HPDE6-E6E7 (cell line): ENCODE measurements at regions not wholly inside any gene's neighbourhood (a gene's known extent, or its start where the extent isn't known, plus 50 kb on each side); places are given as distances from the start of the nearest gene placed in this dataset.

Experiments used
- DNase-seq: peaks from one replicate; pipeline ENCODE4 v3.0.0; 2011; ENCODE audit warnings: missing footprints; ENCODE audit errors: extremely low spot score

DNA sequence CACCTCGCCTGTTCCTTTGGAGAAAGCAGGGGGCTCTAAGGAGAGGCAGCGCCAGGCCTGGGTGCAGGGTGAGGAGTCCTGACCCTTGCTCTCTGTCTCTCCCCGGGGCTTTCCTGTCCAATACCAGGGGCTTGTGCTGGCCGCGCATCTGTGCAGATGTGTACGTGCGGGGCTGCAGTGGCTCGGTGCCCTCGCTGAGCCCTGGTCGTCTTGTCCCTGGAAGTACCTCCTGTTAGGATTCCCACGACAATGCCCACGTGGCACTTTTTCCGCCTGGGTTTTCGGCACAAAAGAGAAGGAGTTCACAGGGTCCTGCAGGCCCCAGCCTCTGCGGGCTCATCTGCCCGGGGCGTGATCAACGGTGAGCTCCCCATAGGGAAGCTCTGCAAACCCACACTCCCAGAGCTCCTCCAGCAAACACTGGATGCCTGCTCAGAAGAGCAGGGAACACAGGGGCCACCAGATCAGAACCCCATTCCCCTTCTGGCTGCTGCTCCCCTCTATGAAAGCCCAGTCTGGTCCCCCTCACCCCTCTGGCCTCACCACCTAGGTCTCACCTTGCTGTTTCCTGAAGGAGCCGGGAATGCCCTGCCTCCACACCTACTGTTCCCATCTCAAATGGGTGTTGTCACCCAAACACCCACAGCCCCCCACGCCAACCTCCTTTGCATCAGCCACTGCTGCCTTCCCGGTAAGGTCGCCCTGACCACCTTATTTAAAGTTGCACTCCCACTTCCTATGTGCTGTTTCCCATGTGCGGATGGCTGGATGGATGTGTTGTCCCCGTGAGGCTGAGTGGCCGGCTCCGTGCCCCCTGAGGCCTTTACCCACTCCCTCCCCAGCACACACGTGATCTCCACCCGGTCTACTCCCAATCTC, 62.6 kb upstream of the PRR20G start:
- no peak for DNase-seq

DNA sequence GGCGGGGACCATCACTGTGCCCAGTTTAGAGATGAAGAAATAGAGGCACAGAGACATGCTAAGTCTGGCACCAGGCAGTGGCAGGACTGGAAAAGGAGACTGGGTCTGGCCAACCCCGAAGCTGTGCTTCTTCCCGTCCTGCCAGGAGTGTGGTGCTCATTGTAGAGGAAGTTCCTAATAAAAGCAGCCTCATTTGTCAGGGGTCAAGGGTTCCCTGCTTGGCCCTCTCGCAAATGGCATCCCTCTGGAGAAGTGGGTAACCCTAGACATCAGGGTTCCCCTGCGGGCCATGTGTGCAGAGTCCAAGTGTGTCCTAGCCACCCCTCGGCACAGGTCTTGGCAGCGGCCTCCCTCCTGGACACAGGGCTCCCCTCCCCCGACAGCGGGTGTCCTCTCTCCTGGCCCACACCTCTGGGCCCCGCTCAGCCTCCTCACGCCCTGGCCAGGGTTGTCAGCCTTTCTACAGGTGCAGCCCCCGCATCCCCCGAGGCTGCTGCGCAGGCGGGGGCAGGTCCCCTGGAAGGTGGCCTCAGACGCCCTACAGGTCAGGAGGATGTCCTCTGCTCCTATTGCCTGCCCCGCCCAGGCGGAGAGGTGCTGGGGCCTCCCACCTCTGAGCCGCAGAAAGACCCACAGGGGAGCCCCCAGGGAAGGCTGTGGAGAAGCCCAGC, 61.8 kb upstream of the PRR20G start:
- DNase-seq: no peak

DNA sequence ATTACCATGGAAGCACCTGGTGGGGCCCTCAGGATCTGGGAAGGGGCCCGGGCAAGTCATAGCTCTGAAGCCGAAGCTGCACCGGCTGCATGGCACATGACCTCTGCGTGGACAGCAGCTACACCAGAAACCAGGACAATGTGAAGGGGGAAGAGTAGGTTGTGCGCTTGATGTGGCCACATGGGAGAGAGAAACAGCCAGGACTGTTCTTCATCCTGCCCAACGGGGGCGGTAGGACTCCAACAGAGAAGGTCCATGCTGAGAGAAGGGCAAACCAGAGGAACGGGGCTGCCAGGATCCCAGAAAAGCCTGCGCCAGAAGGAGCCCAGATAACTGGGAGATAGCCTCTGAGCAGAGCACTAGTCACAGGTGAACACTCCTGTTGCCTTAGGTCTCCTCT, 54.9 kb upstream of the PRR20G start:
- no peak for DNase-seq

DNA sequence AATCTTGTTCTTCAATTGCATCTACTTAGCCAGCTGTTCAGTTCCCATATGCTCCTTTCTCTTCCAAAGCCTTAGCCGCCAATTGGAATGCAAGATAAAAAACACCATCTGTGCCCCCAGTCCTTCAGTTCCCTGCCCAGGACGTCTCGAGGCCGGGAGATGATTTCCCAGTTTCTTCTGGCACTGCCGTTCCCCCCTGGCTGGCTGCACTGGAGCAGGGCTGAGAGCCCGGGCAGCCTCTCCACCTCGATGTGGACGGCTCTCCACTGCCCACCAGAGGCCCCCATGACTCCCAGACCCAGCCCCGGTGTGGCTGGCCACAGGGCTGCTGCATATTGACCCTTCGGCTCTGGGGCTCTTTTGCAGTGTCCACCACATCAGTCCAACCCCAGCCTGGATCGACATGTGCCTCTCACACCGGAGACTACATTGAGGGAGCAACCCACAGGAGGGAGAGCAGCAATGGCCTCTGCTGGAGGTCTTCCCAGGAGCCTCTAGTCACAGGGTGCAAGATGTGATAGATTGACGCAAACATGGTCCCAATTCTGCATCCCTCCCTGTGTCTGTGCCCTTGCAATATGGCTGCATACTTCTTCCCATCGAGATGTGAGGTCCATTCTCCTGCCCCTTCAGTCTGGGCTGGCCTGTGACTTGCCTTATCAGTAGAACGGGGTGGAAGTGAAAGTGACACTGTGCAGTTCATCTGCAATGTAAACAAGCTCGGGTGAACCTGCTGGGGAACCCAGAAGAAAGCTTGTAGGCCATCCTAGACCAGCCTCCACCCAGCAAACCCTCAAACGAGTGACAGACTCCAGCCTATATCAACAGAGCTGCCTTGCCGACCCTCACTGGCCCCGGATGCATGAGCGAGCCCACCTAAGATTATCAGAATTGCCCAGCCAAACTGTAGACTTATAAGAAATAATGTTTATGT, 52.3 kb upstream of the PRR20G start:
- no peak for DNase-seq

DNA sequence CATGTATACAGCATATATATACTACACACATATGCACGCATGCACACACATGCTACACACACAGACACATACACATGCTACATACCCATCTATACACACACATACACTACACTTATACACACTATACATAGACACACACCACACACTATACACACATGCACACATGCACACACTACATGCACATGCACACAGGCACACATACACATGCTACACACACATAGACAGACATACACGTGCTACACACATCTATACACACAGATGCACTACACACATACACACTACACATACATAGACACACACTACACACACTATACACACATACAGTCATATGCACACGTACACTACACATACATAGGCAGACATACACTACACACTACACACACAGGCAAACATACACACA, 51.2 kb upstream of the PRR20G start:
- DNase-seq: no peak

DNA sequence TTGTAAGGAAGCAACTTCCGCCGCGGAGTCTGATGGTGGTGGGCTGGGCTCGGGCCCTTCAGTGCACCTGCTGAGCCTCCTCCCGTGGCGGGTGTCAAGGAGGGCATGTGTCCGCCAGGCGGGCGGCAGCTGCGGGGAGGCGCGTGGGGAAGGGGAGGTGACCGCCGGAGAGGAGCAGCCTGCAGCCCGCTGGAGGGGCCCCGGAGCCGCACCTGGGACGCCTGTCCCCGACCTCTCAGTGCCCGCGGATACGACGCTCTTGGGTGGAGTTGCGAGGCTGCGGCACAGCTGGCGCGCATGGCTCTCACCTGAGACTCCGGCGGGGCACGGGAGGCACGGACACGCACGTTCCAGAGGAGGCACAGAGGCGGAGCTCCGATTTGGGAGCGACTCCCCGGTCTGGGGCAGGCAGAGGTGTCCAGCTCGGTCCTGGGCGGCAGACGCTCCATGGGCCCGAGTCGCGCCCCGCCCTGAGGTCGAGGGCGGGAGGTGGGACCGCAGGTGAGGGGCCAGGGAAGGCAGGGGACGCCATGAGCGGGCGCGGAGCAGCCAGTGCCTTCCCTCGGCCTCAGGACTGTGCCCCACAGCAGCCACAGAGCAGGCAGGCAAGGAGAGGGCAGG, 50.2 kb upstream of the PRR20G start:
- DNase-seq: no peak
